AG10803 (cell line): ENCODE measurements at regions not wholly inside any gene's neighbourhood (a gene's known extent, or its start where the extent isn't known, plus 50 kb on each side); places are given as distances from the start of the nearest gene placed in this dataset.

Source experiments
- DNase-seq: peaks from one replicate; pipeline ENCODE4 v3.0.0; 2010; ENCODE audit warnings: low read depth
- H3K4me3 ChIP-seq: 2 replicates; pipeline ENCODE4 v1.5.1; 2011; ENCODE audit warnings: mild to moderate bottlenecking, low read length, control low read depth
- TF ChIP-seq, protein P1 (sequence below): conservative IDR thresholded peaks from 2 replicates; pipeline ENCODE4 v1.5.1; 2011; ENCODE audit warnings: mild to moderate bottlenecking, low read length, control low read depth, inconsistent platforms

DNA sequence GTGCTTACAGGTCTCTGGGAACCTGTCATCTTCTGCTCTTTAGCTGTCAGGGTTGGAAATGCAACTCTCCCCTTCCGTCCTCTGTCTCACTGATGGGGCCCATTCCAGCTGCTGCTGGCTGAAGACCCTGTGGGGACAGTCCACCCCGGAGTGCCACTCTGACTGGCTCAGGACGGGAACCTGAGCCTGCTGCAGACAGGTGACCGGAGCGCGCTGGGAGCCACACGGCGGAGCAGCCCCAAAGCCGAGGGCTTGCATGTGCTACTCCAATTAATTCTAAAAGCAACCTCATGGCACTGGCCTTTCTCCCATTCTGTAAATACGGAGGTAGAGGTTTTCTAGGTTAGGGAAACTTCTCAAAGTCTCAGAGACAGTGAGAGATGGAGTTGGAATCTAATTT lies 223.5 kb upstream of the PITRM1 start:
- H3K4me3 ChIP-seq = no peak overlapping the region
- TF ChIP-seq, protein P1, sequence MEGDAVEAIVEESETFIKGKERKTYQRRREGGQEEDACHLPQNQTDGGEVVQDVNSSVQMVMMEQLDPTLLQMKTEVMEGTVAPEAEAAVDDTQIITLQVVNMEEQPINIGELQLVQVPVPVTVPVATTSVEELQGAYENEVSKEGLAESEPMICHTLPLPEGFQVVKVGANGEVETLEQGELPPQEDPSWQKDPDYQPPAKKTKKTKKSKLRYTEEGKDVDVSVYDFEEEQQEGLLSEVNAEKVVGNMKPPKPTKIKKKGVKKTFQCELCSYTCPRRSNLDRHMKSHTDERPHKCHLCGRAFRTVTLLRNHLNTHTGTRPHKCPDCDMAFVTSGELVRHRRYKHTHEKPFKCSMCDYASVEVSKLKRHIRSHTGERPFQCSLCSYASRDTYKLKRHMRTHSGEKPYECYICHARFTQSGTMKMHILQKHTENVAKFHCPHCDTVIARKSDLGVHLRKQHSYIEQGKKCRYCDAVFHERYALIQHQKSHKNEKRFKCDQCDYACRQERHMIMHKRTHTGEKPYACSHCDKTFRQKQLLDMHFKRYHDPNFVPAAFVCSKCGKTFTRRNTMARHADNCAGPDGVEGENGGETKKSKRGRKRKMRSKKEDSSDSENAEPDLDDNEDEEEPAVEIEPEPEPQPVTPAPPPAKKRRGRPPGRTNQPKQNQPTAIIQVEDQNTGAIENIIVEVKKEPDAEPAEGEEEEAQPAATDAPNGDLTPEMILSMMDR = no peak
- DNase-seq = no peak

DNA sequence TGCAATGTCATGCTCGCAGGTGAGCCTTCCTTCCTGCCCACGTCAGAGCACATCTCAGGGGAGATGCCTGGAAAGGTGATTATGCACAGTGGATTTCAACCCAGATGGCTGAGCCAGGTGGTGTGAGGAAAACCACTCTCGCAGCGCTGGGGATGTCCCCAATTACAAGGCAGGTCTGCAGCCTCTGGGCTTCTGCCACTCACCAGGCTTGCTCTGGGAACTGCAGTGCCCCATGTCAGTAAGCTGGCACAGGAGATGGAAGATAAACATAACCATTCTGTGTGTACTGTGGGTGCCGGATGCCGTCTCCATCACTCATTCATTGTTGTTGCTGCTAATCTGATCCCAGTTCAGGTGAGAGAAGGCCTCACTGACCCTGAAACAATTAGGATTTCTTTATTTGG lies 222.9 kb upstream of the PITRM1 start:
- no peak overlapping the region for H3K4me3 ChIP-seq
- no peak for DNase-seq
- TF ChIP-seq, protein P1 = no peak

DNA sequence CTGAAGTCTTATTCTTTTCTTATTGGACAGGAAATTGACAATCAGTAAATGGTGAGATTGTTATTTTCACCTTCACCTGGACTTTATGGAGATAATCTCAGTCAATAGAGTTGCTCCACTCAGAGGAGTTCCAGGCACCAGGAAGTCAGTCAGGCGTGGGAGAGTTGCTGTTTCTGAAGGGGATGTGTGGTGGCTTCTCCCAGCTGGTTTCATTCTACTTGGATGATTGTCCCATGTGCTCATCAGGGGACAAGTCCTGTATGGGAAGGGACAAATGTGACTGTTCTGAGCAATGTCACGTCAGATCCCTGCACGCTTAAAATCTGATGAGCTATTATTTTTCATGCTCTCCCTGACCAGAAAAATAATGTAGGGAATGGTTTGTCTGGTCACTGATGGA lies 222.5 kb upstream of the PITRM1 start:
- TF ChIP-seq, protein P1 = no peak
- no peak overlapping the region for H3K4me3 ChIP-seq
- no peak for DNase-seq

DNA sequence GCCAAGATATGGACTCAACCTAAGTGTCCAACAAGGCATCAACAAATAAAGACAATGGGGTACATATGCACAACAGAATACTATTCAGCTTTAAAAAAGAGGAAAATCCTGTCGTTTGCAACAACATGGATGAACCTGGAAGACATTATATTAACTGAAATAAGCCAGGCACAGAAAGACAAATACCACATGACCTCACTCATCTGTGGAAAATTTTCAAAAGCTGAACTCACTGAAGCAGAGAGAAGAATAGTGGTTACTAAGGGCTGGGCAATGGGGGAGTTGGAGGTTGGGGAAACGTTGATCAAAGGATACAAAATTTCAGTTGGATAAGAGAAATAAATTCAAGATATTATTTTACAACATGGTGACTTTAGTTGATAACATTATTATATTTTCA lies 221.4 kb upstream of the PITRM1 start:
- DNase-seq = no peak
- TF ChIP-seq, protein P1 = no peak

DNA sequence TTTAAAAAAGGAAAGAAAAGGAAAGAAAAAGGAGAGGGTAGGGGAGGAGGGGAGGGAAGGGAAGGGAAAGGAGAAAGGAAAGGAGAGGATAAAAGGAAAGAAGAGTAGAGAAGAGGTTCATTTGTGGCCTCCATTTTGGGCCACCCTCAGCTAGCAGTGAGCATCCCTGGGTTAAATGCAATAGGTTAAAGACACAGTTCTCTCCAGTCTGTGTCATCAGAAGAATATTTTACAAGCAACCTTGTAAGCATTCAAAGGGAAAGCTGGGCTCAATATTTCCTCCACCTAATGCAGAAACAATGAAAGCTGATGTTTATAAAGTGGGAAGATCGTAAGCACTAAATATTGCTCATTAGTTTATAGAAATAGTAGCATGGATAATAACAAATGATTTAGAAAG lies 219.1 kb upstream of the PITRM1 start:
- DNase-seq = no peak
- TF ChIP-seq, protein P1 = no peak
- no peak overlapping the region for H3K4me3 ChIP-seq

More for the DNA sequence above, 221.4 kb upstream of the PITRM1 start:
- H3K4me3 ChIP-seq = no peak overlapping the region

DNA sequence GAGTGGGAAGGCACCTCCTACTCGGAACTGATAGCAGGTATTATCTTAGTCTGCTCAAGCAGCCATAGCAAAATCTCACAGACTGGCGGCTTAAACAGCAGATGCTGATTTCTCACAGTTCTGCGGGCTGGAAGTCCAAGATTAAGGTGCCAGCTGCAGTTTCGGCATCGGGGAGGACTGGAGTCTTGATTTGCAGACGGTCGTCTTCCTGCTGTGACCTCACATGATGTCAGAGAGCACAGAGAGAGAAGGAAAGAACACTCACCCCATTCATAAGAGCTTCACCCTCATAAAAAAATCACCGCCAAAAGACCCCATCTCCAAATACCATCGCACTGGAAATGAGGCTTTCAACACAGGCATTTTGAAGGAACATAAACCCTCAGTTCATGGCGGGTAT lies 216.5 kb upstream of the PITRM1 start:
- TF ChIP-seq, protein P1 = no peak
- no peak overlapping the region for H3K4me3 ChIP-seq
- DNase-seq = no peak

DNA sequence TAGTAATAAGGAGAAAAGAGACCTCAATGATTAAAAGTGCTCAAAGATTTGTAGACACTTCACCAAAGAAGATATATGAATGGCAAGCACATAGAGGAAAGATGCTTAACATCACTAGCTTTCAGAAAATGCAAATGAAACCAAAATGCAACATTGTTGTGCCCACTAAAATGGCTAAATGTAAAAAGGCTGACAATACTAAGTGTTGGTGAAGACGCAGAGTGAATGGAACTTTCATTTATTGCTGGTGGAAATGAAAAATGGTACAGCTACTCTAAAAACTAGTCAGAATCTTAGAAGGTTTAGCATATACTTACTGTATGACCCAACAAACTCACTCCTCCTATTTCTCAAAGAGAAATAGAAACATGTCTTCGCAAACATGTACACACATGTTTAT lies 212.9 kb upstream of the PITRM1 start:
- DNase-seq = no peak
- no peak overlapping the region for H3K4me3 ChIP-seq
- TF ChIP-seq, protein P1 = no peak
